ENCODE measurements at regions not wholly inside any gene's neighbourhood (a gene's known extent, or its start where the extent isn't known, plus 50 kb on each side); places are given as distances from the start of the nearest gene placed in this dataset.

- no peak for DNase-seq (ENCODE audit: extremely low spot score, unreplicated experiment)
- H3K4me1 Mint-ChIP-seq (ENCODE audit: unreplicated experiment) = no peaks in the 10 kb centered on the region
- H3K36me3 Mint-ChIP-seq = no peaks in the 10 kb centered on the region
Measured at GRCh38 chr1:69511426-69512192, 56.1 kb upstream of the LRRC7 start.

GRCh38 chr1:69513601-69514000, 54.1 kb upstream of the LRRC7 start:
- no peaks in the 10 kb centered on the region for H3K9me3 Mint-ChIP-seq
- no peak for DNase-seq (ENCODE audit: extremely low spot score, unreplicated experiment)
- no peak overlapping the region for H3K4me3 Mint-ChIP-seq
- no peaks in the 10 kb centered on the region for H3K4me1 Mint-ChIP-seq (ENCODE audit: unreplicated experiment)
- no peak overlapping the region for H3K27ac Mint-ChIP-seq
- H3K36me3 Mint-ChIP-seq = no peaks in the 10 kb centered on the region
- H3K27me3 Mint-ChIP-seq = no peaks in the 10 kb centered on the region
- no peak for TF ChIP-seq CTCF (conservative IDR thresholded peaks at IDR 0.05)

More at GRCh38 chr1:69511426-69512192, 56.1 kb upstream of the LRRC7 start:
- Mint-ChIP-seq H3K4me3 (no peak overlapping the region), H3K27me3 (no peaks in the 10 kb centered on the region), H3K27ac (no peak overlapping the region), H3K9me3 (no peaks in the 10 kb centered on the region)
- no peak for TF ChIP-seq CTCF (conservative IDR thresholded peaks at IDR 0.05)
